Sigmoid colon (tissue), 6 donors: ENCODE measurements at regions not wholly inside any gene's neighbourhood (a gene's known extent, or its start where the extent isn't known, plus 50 kb on each side); places are given as distances from the start of the nearest gene placed in this dataset.

Experiments used
- DNase-seq: peaks from one replicate; pipeline ENCODE4 v3.0.0-alpha.2; 2019
- H3K27ac ChIP-seq, 4 donors: fragments of 200-600 bp; sonication (generic); one replicate each; pipeline ENCODE4 v1.5.1; 2016 to 2019; ENCODE audit warnings: mild to moderate bottlenecking in 1 of 4
- H3K27me3 ChIP-seq, 3 donors: fragments of 200-600 bp; sonication (generic); one replicate each; pipeline ENCODE4 v1.5.1; 2019; ENCODE audit warnings: mild to moderate bottlenecking in 1 of 3
- H3K36me3 ChIP-seq, 4 donors: fragments of 200-600 bp; sonication (generic); one replicate each; pipeline ENCODE4 v1.5.1; 2016 to 2019
- H3K4me1 ChIP-seq, 4 donors: fragments of 200-600 bp; sonication (generic); one replicate each; pipeline ENCODE4 v1.5.1; 2017 to 2019
- H3K4me3 ChIP-seq, 4 donors: fragments of 200-600 bp; sonication (generic); one replicate each; pipeline ENCODE4 v1.5.1; 2017 to 2019; ENCODE audit warnings: mild to moderate bottlenecking in 2 of 4, moderate library complexity in 1 of 4
- H3K9me3 ChIP-seq, 4 donors: fragments of 200-600 bp in 3 of 4; sonication (generic) in 3 of 4; one replicate each; pipeline versions ENCODE4 v1.5.1 to v1.6.1; 2013 to 2019
- CTCF ChIP-seq, 4 experiments: fragments of 450-650 bp in 3 of 4; fragments of 200-600 bp in 1 of 4; IDR thresholded peaks; one replicate each; pipeline ENCODE4 v1.5.1; 2016 to 2019; ENCODE audit warnings: antibody characterized with exemption in 4 of 4, mild to moderate bottlenecking in 3 of 4, moderate library complexity in 2 of 4
- EP300 ChIP-seq, 4 donors: sonication (generic); formaldehyde crosslinking; IDR thresholded peaks; one replicate each; pipeline ENCODE4 v1.6.1; 2017; ENCODE audit warnings: antibody characterized with exemption in 4 of 4
- POLR2A ChIP-seq, 2 donors: fragments of 450-650 bp; IDR thresholded peaks; one replicate each; pipeline ENCODE4 v1.6.1; 2016; ENCODE audit warnings: antibody characterized with exemption in 2 of 2, mild to moderate bottlenecking in 2 of 2, moderate library complexity in 2 of 2
- POLR2AphosphoS5 ChIP-seq, 4 donors: sonication (generic); formaldehyde crosslinking; IDR thresholded peaks; one replicate each; pipeline ENCODE4 v1.6.1; 2017; ENCODE audit warnings: antibody characterized with exemption in 4 of 4
- WGBS, 2 donors: extraction: QIAGEN DNeasy Blood & Tissue Kit; methylation state at CpG; one replicate each; pipeline ENCODE4 v1.1.7; 2013; 5-methylcytosine and 5-hydroxymethylcytosine counted together
- intact Hi-C: fragments of 100-400 bp; cut with DNase I; formaldehyde crosslinking; loops from one replicate; pipeline ENCODE4 v1.15.1; 2023
- donor health status: healthy with polysubstance abuse.
- donor health status: healthy.

- H3K27ac ChIP-seq, result no peak overlapping the region
- H3K27me3 ChIP-seq, result no peaks in the 10 kb centered on the region
- no peaks in the 10 kb centered on the region for H3K9me3 ChIP-seq
- no peak overlapping the region for H3K4me3 ChIP-seq
- DNase-seq, result no peak
- intact Hi-C loops, result no loop called here
- 71 to 84% methylated on average over 3 of the region's 3 CpGs for WGBS, 2 donors
- TF ChIP-seq POLR2A (IDR thresholded peaks at IDR 0.05) (no peak), EP300 (IDR thresholded peaks at IDR 0.05) (no peak), CTCF (IDR thresholded peaks at IDR 0.05) (no peak), POLR2AphosphoS5 (IDR thresholded peaks at IDR 0.05) (no peak)
- no peaks in the 10 kb centered on the region for H3K36me3 ChIP-seq
- H3K4me1 ChIP-seq, result no peaks in the 10 kb centered on the region
Measured at GRCh38 chr5:159552751-159553150, 222.5 kb upstream of the IL12B start.

GRCh38 chr5:159553792-159554191 lies 223.5 kb upstream of the IL12B start:
- Histone ChIP-seq H3K4me3 (no peak overlapping the region), H3K27ac (no peak overlapping the region), H3K36me3 (no peaks in the 10 kb centered on the region), H3K27me3 (no peaks in the 10 kb centered on the region), H3K9me3 (no peaks in the 10 kb centered on the region), H3K4me1 (no peaks in the 10 kb centered on the region)
- no peak for TF ChIP-seq CTCF (IDR thresholded peaks at IDR 0.05)
- no peak for TF ChIP-seq POLR2A (IDR thresholded peaks at IDR 0.05)
- no peak for TF ChIP-seq POLR2AphosphoS5 (IDR thresholded peaks at IDR 0.05)
- no peak for TF ChIP-seq EP300 (IDR thresholded peaks at IDR 0.05)
- DNase-seq, result no peak
- intact Hi-C loops, result no loop called here
- 76 to 89% methylated on average over 2 of the region's 2 CpGs for WGBS, 2 donors

GRCh38 chr5:159555084-159555483 lies 224.8 kb upstream of the IL12B start:
- TF ChIP-seq CTCF (IDR thresholded peaks at IDR 0.05) (no peak), POLR2AphosphoS5 (IDR thresholded peaks at IDR 0.05) (no peak), EP300 (IDR thresholded peaks at IDR 0.05) (no peak), POLR2A (IDR thresholded peaks at IDR 0.05) (no peak)
- no peaks in the 10 kb centered on the region for H3K9me3 ChIP-seq
- 13 to 34% methylated on average over 1 of the region's 1 CpG for WGBS, 2 donors
- no peak for DNase-seq
- no peak overlapping the region for H3K4me3 ChIP-seq
- no peak overlapping the region for H3K27ac ChIP-seq
- H3K36me3 ChIP-seq, result no peaks in the 10 kb centered on the region
- H3K4me1 ChIP-seq, result no peaks in the 10 kb centered on the region
- H3K27me3 ChIP-seq, result no peaks in the 10 kb centered on the region
- intact Hi-C loops, result no loop called here

GRCh38 chr5:159559337-159559736 lies 229.1 kb upstream of the IL12B start:
- no peak for TF ChIP-seq POLR2A (IDR thresholded peaks at IDR 0.05)
- no peak for TF ChIP-seq EP300 (IDR thresholded peaks at IDR 0.05)
- TF ChIP-seq CTCF (IDR thresholded peaks at IDR 0.05), result no peak
- Histone ChIP-seq H3K4me1 (no peaks in the 10 kb centered on the region), H3K36me3 (no peaks in the 10 kb centered on the region), H3K4me3 (no peak overlapping the region), H3K27me3 (no peaks in the 10 kb centered on the region), H3K9me3 (no peaks in the 10 kb centered on the region), H3K27ac (no peak overlapping the region)
- intact Hi-C loops, result no loop called here
- DNase-seq, result no peak
- WGBS, 2 donors, result 58 to 82% methylated on average over 2 of the region's 2 CpGs

- H3K36me3 ChIP-seq, result no peaks in the 10 kb centered on the region
- intact Hi-C loops, result no loop called here
- TF ChIP-seq EP300 (IDR thresholded peaks at IDR 0.05) (no peak), POLR2AphosphoS5 (IDR thresholded peaks at IDR 0.05) (no peak), POLR2A (IDR thresholded peaks at IDR 0.05) (no peak), CTCF (IDR thresholded peaks at IDR 0.05) (no peak)
- 67 to 77% methylated on average over 7 of the region's 7 CpGs for WGBS, 2 donors
- H3K4me1 ChIP-seq, result no peaks in the 10 kb centered on the region
- H3K9me3 ChIP-seq, result no peaks in the 10 kb centered on the region
- no peak overlapping the region for H3K27ac ChIP-seq
- H3K4me3 ChIP-seq, result no peak overlapping the region
- no peak for DNase-seq
- no peaks in the 10 kb centered on the region for H3K27me3 ChIP-seq
Measured at GRCh38 chr5:159560088-159560487, 229.8 kb upstream of the IL12B start.
